GM12878 (cell line): ENCODE measurements at regions not wholly inside any gene's neighbourhood (a gene's known extent, or its start where the extent isn't known, plus 50 kb on each side); places are given as distances from the start of the nearest gene placed in this dataset.

Source experiments
- BMI1 ChIP-seq: fragments of 450-650 bp; IDR thresholded peaks from 2 replicates; pipeline ENCODE4 v1.6.1; 2016; ENCODE audit warnings: mild to moderate bottlenecking, moderate library complexity, borderline replicate concordance
- FOS ChIP-seq: IDR thresholded peaks from 3 replicates; pipeline ENCODE4 v1.6.1; 2011; ENCODE audit warnings: borderline replicate concordance; ENCODE audit not compliant: insufficient read length; ENCODE audit errors: extremely low read depth
- GATAD2B ChIP-seq: fragments of 450-650 bp; conservative IDR thresholded peaks from 2 replicates; pipeline ENCODE4 v1.6.1; 2017; ENCODE audit warnings: low read depth, mild to moderate bottlenecking, moderate library complexity
- HDAC2 ChIP-seq: fragments of 200-600 bp; sonication (generic); IDR thresholded peaks from 2 replicates; pipeline ENCODE4 v1.6.1; 2017
- IKZF1 ChIP-seq: fragments of 450-650 bp; conservative IDR thresholded peaks from 2 replicates; pipeline ENCODE4 v1.6.1; 2017; ENCODE audit warnings: antibody characterized with exemption, mild to moderate bottlenecking
- LARP7 ChIP-seq: fragments of 450-650 bp; IDR thresholded peaks from 2 replicates; pipeline ENCODE4 v1.6.1; 2017; ENCODE audit warnings: mild to moderate bottlenecking
- NFYA ChIP-seq: IDR thresholded peaks from 2 replicates; pipeline ENCODE4 v1.6.1; 2011; ENCODE audit warnings: low read depth, mild to moderate bottlenecking, low read length, improper control_type of control experiment, borderline replicate concordance
- RAD51 ChIP-seq: fragments of 450-650 bp; IDR thresholded peaks from 2 replicates; pipeline ENCODE4 v1.6.1; 2016; ENCODE audit warnings: moderate library complexity, mild to moderate bottlenecking, inconsistent platforms
- SMAD1 ChIP-seq: fragments of 450-650 bp; IDR thresholded peaks from 2 replicates; pipeline ENCODE4 v1.6.1; 2018; ENCODE audit warnings: mild to moderate bottlenecking, low read depth; ENCODE audit not compliant: partially characterized antibody
- ZNF274 ChIP-seq: IDR thresholded peaks from one replicate; pipeline ENCODE4 v1.8.0; 2011; ENCODE audit not compliant: insufficient read length, insufficient read depth
- TF ChIP-seq, protein P1 (sequence below): fragments of 150-350 bp; IDR thresholded peaks from 2 replicates; pipeline ENCODE4 v1.6.1; 2016; ENCODE audit warnings: low read depth, low read length
- TF ChIP-seq, protein P2 (sequence below), 3 experiments: IDR thresholded peaks in 2 of 3; conservative IDR thresholded peaks in 1 of 3; 2 replicates each; pipeline ENCODE4 v1.5.1; 2011; ENCODE audit warnings: low read depth in 3 of 3, low read length in 3 of 3, mild to moderate bottlenecking in 3 of 3, control low read depth in 2 of 3, moderate library complexity in 2 of 3, inconsistent platforms in 1 of 3, mixed read lengths in 1 of 3; ENCODE audit not compliant: control insufficient read depth in 2 of 3, insufficient read depth in 1 of 3; ENCODE audit errors: extremely low read depth in 1 of 3

DNA sequence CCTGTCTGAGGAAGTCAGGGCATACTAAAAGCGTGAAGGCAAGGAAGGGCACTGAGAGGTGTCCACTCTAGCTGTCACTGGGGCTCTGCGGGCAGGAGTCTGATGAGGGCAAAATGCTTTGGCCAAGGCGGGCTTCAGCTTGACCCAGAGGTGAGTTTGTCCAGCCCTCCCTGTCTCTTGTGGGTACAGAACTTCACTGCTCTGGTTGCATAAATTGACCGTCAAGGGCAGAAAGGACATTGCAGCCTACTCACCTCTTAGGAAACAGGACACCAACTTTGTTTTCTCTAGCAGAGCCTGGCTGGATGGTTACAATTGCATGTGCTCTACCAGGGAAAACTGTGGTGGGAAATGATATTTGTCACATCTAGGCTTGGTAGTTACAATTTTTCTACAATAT is 170.9 kb downstream of the TMEM38B start:
- TF ChIP-seq RAD51 (no peak), HDAC2 (no peak), IKZF1 (no peak), SMAD1 (no peak), GATAD2B (no peak), NFYA (no peak), BMI1 (no peak), FOS (no peak), LARP7 (no peak), ZNF274 (no peak)
- TF ChIP-seq, protein P1, sequence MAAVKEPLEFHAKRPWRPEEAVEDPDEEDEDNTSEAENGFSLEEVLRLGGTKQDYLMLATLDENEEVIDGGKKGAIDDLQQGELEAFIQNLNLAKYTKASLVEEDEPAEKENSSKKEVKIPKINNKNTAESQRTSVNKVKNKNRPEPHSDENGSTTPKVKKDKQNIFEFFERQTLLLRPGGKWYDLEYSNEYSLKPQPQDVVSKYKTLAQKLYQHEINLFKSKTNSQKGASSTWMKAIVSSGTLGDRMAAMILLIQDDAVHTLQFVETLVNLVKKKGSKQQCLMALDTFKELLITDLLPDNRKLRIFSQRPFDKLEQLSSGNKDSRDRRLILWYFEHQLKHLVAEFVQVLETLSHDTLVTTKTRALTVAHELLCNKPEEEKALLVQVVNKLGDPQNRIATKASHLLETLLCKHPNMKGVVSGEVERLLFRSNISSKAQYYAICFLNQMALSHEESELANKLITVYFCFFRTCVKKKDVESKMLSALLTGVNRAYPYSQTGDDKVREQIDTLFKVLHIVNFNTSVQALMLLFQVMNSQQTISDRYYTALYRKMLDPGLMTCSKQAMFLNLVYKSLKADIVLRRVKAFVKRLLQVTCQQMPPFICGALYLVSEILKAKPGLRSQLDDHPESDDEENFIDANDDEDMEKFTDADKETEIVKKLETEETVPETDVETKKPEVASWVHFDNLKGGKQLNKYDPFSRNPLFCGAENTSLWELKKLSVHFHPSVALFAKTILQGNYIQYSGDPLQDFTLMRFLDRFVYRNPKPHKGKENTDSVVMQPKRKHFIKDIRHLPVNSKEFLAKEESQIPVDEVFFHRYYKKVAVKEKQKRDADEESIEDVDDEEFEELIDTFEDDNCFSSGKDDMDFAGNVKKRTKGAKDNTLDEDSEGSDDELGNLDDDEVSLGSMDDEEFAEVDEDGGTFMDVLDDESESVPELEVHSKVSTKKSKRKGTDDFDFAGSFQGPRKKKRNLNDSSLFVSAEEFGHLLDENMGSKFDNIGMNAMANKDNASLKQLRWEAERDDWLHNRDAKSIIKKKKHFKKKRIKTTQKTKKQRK = no peak
- TF ChIP-seq, protein P2, sequence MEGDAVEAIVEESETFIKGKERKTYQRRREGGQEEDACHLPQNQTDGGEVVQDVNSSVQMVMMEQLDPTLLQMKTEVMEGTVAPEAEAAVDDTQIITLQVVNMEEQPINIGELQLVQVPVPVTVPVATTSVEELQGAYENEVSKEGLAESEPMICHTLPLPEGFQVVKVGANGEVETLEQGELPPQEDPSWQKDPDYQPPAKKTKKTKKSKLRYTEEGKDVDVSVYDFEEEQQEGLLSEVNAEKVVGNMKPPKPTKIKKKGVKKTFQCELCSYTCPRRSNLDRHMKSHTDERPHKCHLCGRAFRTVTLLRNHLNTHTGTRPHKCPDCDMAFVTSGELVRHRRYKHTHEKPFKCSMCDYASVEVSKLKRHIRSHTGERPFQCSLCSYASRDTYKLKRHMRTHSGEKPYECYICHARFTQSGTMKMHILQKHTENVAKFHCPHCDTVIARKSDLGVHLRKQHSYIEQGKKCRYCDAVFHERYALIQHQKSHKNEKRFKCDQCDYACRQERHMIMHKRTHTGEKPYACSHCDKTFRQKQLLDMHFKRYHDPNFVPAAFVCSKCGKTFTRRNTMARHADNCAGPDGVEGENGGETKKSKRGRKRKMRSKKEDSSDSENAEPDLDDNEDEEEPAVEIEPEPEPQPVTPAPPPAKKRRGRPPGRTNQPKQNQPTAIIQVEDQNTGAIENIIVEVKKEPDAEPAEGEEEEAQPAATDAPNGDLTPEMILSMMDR (IDR thresholded peaks at IDR 0.05 in 2 of 3, conservative IDR thresholded peaks at IDR 0.05 in 1 of 3; ENCODE audit: control insufficient read depth in 2 of 3, extremely low read depth in 1 of 3, insufficient read depth in 1 of 3, low read depth in 3 of 3, low read length in 3 of 3) = no peak
